ENCODE measurements at regions not wholly inside any gene's neighbourhood (a gene's known extent, or its start where the extent isn't known, plus 50 kb on each side); places are given as distances from the start of the nearest gene placed in this dataset.

DNA sequence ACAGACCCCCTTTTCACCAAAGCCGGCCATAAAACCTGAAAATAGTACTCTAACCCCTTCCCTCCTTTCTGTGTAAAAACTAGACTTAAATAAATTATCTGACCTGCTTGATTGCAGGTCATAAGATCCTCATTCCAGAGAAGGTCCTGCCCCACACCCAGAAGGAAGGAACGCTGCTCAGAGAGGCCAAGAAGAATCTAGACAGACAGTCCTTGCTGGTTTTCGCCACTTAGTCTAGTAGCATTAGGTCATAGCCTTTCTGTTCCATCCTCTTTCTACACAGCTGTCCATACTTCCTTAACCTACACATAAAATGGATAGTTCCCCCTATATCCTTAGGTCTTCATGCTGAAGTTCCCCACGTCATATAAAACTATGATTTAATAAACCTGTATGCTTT, 83.7 kb upstream of the IGF1 start:
- TF ChIP-seq POLR2A (IDR thresholded peaks at IDR 0.05; ENCODE audit: low read depth, low read length), result no peak
- TF ChIP-seq, protein P1, sequence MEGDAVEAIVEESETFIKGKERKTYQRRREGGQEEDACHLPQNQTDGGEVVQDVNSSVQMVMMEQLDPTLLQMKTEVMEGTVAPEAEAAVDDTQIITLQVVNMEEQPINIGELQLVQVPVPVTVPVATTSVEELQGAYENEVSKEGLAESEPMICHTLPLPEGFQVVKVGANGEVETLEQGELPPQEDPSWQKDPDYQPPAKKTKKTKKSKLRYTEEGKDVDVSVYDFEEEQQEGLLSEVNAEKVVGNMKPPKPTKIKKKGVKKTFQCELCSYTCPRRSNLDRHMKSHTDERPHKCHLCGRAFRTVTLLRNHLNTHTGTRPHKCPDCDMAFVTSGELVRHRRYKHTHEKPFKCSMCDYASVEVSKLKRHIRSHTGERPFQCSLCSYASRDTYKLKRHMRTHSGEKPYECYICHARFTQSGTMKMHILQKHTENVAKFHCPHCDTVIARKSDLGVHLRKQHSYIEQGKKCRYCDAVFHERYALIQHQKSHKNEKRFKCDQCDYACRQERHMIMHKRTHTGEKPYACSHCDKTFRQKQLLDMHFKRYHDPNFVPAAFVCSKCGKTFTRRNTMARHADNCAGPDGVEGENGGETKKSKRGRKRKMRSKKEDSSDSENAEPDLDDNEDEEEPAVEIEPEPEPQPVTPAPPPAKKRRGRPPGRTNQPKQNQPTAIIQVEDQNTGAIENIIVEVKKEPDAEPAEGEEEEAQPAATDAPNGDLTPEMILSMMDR (conservative IDR thresholded peaks at IDR 0.05; ENCODE audit: low read depth, low read length), result no peak
- no peak for TF ChIP-seq SMC3 (IDR thresholded peaks at IDR 0.05; ENCODE audit: low read depth, low read length)
- no peak for TF ChIP-seq RCOR1 (IDR thresholded peaks at IDR 0.05; ENCODE audit: insufficient replicate concordance, low read length)
